Liver (tissue), 8 donors: ENCODE measurements at regions not wholly inside any gene's neighbourhood (a gene's known extent, or its start where the extent isn't known, plus 50 kb on each side); places are given as distances from the start of the nearest gene placed in this dataset.

Experiments
- DNase-seq: peaks from one replicate; pipeline ENCODE4 v3.0.0-alpha.2; 2017; ENCODE audit warnings: low spot score
- H3K27ac ChIP-seq, 2 donors: one replicate each; pipeline ENCODE4 v1.7.0; 2013; ENCODE audit warnings: inconsistent platforms in 2 of 2, low read length in 2 of 2, control low read depth in 1 of 2, low read depth in 1 of 2, mild to moderate bottlenecking in 1 of 2
- H3K27me3 ChIP-seq, 4 donors: one replicate each; pipeline versions ENCODE4 v1.6.1 to v1.7.0; 2013; ENCODE audit warnings: low read length in 3 of 4, inconsistent platforms in 1 of 4, mild to moderate bottlenecking in 1 of 4, moderate library complexity in 1 of 4; ENCODE audit not compliant: control insufficient read depth in 4 of 4, insufficient read depth in 4 of 4
- H3K36me3 ChIP-seq, 4 donors: one replicate each; pipeline versions ENCODE4 v1.6.1 to v1.7.0; 2013; ENCODE audit warnings: low read length in 3 of 4, mild to moderate bottlenecking in 3 of 4, low read depth in 1 of 4, moderate library complexity in 1 of 4; ENCODE audit not compliant: control insufficient read depth in 4 of 4, insufficient read depth in 3 of 4
- H3K4me1 ChIP-seq, 4 donors: one replicate each; pipeline versions ENCODE4 v1.6.1 to v1.7.0; 2013; ENCODE audit warnings: low read length in 3 of 4, mild to moderate bottlenecking in 3 of 4, moderate library complexity in 1 of 4; ENCODE audit not compliant: control insufficient read depth in 4 of 4, insufficient read depth in 4 of 4
- H3K4me3 ChIP-seq, 3 donors: one replicate each; pipeline versions ENCODE4 v1.6.1 to v1.7.0; 2013; ENCODE audit warnings: low read length in 3 of 3, control low read depth in 1 of 3, low read depth in 1 of 3, mild to moderate bottlenecking in 1 of 3
- H3K9ac ChIP-seq, 2 donors: one replicate each; pipeline ENCODE4 v1.7.0; 2013; ENCODE audit warnings: low read length in 2 of 2, mild to moderate bottlenecking in 2 of 2, moderate library complexity in 2 of 2, control low read depth in 1 of 2, low read depth in 1 of 2
- H3K9me3 ChIP-seq, 4 donors: one replicate each; pipeline versions ENCODE4 v1.6.1 to v1.7.0; 2013; ENCODE audit warnings: low read length in 3 of 4; ENCODE audit not compliant: control insufficient read depth in 4 of 4
- ATF3 ChIP-seq: IDR thresholded peaks from 2 replicates; pipeline ENCODE4 v1.6.1; 2016; ENCODE audit warnings: antibody characterized with exemption
- CTCF ChIP-seq: fragments of 150-350 bp; IDR thresholded peaks from 2 replicates; pipeline ENCODE4 v1.5.1; 2017; ENCODE audit warnings: improper control_type of control experiment, low read depth, low read length; ENCODE audit not compliant: missing input control
- EGR1 ChIP-seq, 2 donors: IDR thresholded peaks; 2 replicates each; pipeline ENCODE4 v1.6.1; 2016 to 2018; ENCODE audit warnings: antibody characterized with exemption in 2 of 2, low read depth in 2 of 2
- FOXA1 ChIP-seq: IDR thresholded peaks from 2 replicates; pipeline ENCODE4 v1.6.1; 2016; ENCODE audit warnings: antibody characterized with exemption
- FOXA2 ChIP-seq: IDR thresholded peaks from 2 replicates; pipeline ENCODE4 v1.6.1; 2016; ENCODE audit warnings: antibody characterized with exemption
- GABPA ChIP-seq, 2 donors: IDR thresholded peaks in 1 of 2; conservative IDR thresholded peaks in 1 of 2; 2 replicates each; pipeline ENCODE4 v1.6.1; 2016; ENCODE audit warnings: antibody characterized with exemption in 2 of 2, mild to moderate bottlenecking in 1 of 2, moderate library complexity in 1 of 2
- HNF4A ChIP-seq, 2 donors: conservative IDR thresholded peaks; 2 replicates each; pipeline ENCODE4 v1.6.1; 2016; ENCODE audit warnings: antibody characterized with exemption in 2 of 2, mild to moderate bottlenecking in 2 of 2
- HNF4G ChIP-seq: IDR thresholded peaks from 2 replicates; pipeline ENCODE4 v1.6.1; 2016; ENCODE audit warnings: antibody characterized with exemption
- JUND ChIP-seq, 2 donors: IDR thresholded peaks; 2 replicates each; pipeline ENCODE4 v1.6.1; 2016; ENCODE audit warnings: antibody characterized with exemption in 2 of 2
- MAX ChIP-seq: IDR thresholded peaks from 2 replicates; pipeline ENCODE4 v1.6.1; 2016; ENCODE audit warnings: antibody characterized with exemption
- NR2F2 ChIP-seq: IDR thresholded peaks from 2 replicates; pipeline ENCODE4 v1.6.1; 2016; ENCODE audit warnings: antibody characterized with exemption
- RAD21 ChIP-seq, 2 donors: IDR thresholded peaks; 2 replicates each; pipeline ENCODE4 v1.6.1; 2016; ENCODE audit warnings: antibody characterized with exemption in 2 of 2, mild to moderate bottlenecking in 2 of 2
- REST ChIP-seq: IDR thresholded peaks from 2 replicates; pipeline ENCODE4 v1.6.1; 2016; ENCODE audit warnings: antibody characterized with exemption, mild to moderate bottlenecking
- RXRA ChIP-seq, 2 donors: IDR thresholded peaks; 2 replicates each; pipeline ENCODE4 v1.6.1; 2017 to 2018; ENCODE audit warnings: antibody characterized with exemption in 2 of 2, mild to moderate bottlenecking in 1 of 2
- SP1 ChIP-seq: IDR thresholded peaks from 2 replicates; pipeline ENCODE4 v1.6.1; 2018; ENCODE audit warnings: antibody characterized with exemption, mild to moderate bottlenecking
- TAF1 ChIP-seq: conservative IDR thresholded peaks from 2 replicates; pipeline ENCODE4 v1.6.1; 2016; ENCODE audit warnings: antibody characterized with exemption, mild to moderate bottlenecking
- YY1 ChIP-seq: IDR thresholded peaks from 2 replicates; pipeline ENCODE4 v1.6.1; 2016; ENCODE audit warnings: antibody characterized with exemption, mild to moderate bottlenecking
- ZBTB33 ChIP-seq: IDR thresholded peaks from 2 replicates; pipeline ENCODE4 v1.6.1; 2016; ENCODE audit warnings: antibody characterized with exemption
- WGBS: extraction: QIAGEN DNeasy Blood & Tissue Kit; methylation state at CpG from one replicate; pipeline ENCODE4 v1.1.7; 2013; 5-methylcytosine and 5-hydroxymethylcytosine counted together
- donor health status: healthy.
- donor health status: healthy.
- donor health status: healthy.
- donor health status: healthy.
- donor health status: healthy.

- Histone ChIP-seq H3K4me1 (peaks cover 0 to 3% (median 0%) of the 10 kb centered on the region in 4 donors), H3K27me3 (no peaks in the 10 kb centered on the region), H3K9me3 (no peaks in the 10 kb centered on the region), H3K36me3 (peaks cover 0 to 3% (median 1%) of the 10 kb centered on the region in 4 donors), H3K4me3 (no peak overlapping the region), H3K9ac (no peak overlapping the region), H3K27ac (no peak overlapping the region)
- TF ChIP-seq SP1 (no peak), REST (no peak), RXRA (IDR thresholded peaks at IDR 0.05) (no peak), NR2F2 (no peak), RAD21 (IDR thresholded peaks at IDR 0.05) (no peak), GABPA (IDR thresholded peaks at IDR 0.05 in 1 of 2, conservative IDR thresholded peaks at IDR 0.05 in 1 of 2) (no peak), ATF3 (no peak), EGR1 (IDR thresholded peaks at IDR 0.05; ENCODE audit: low read depth in 2 of 2) (no peak), FOXA2 (no peak), MAX (no peak), YY1 (no peak)
- 97% methylated on average over 1 of the region's 1 CpG for WGBS
- DNase-seq = no peak
Measured at GRCh38 chr5:94024620-94025019, 283.2 kb upstream of the POU5F2 start.

- H3K27ac ChIP-seq = no peak overlapping the region
- peaks cover 0 to 3% (median 1%) of the 10 kb centered on the region in 4 donors for H3K36me3 ChIP-seq
- H3K4me1 ChIP-seq = peaks cover 0 to 3% (median 0%) of the 10 kb centered on the region in 4 donors
- no peak for TF ChIP-seq GABPA (IDR thresholded peaks at IDR 0.05 in 1 of 2, conservative IDR thresholded peaks at IDR 0.05 in 1 of 2)
- TF ChIP-seq RXRA (IDR thresholded peaks at IDR 0.05) = no peak
- TF ChIP-seq RAD21 (IDR thresholded peaks at IDR 0.05) = no peak
- no peak for TF ChIP-seq HNF4G
- no peak for TF ChIP-seq FOXA2
- TF ChIP-seq YY1 = no peak
- TF ChIP-seq NR2F2 = no peak
- no peak for TF ChIP-seq REST
- TF ChIP-seq MAX = no peak
- TF ChIP-seq CTCF = no peak
- TF ChIP-seq HNF4A (conservative IDR thresholded peaks at IDR 0.05) = no peak
- no peak for TF ChIP-seq TAF1
- no peak for TF ChIP-seq ATF3
- TF ChIP-seq EGR1 (IDR thresholded peaks at IDR 0.05; ENCODE audit: low read depth in 2 of 2) = no peak
- no peak for TF ChIP-seq FOXA1
- no peak for TF ChIP-seq ZBTB33
- no peak for TF ChIP-seq SP1
- no peak for TF ChIP-seq JUND (IDR thresholded peaks at IDR 0.05)
- no peak for DNase-seq
- H3K9me3 ChIP-seq = no peaks in the 10 kb centered on the region
- 100% methylated on average over 1 of the region's 1 CpG for WGBS
- H3K4me3 ChIP-seq = no peak overlapping the region
- H3K9ac ChIP-seq = no peak overlapping the region
- no peaks in the 10 kb centered on the region for H3K27me3 ChIP-seq
Measured at GRCh38 chr5:94024101-94024500, 282.7 kb upstream of the POU5F2 start.
